ENCODE measurements at regions not wholly inside any gene's neighbourhood (a gene's known extent, or its start where the extent isn't known, plus 50 kb on each side); places are given as distances from the start of the nearest gene placed in this dataset.
"Not testable (repeated sequence)": the region's sequence is repeated elsewhere in the genome, so short reads cannot be mapped to it uniquely, and the experiment has no call there.

DNA sequence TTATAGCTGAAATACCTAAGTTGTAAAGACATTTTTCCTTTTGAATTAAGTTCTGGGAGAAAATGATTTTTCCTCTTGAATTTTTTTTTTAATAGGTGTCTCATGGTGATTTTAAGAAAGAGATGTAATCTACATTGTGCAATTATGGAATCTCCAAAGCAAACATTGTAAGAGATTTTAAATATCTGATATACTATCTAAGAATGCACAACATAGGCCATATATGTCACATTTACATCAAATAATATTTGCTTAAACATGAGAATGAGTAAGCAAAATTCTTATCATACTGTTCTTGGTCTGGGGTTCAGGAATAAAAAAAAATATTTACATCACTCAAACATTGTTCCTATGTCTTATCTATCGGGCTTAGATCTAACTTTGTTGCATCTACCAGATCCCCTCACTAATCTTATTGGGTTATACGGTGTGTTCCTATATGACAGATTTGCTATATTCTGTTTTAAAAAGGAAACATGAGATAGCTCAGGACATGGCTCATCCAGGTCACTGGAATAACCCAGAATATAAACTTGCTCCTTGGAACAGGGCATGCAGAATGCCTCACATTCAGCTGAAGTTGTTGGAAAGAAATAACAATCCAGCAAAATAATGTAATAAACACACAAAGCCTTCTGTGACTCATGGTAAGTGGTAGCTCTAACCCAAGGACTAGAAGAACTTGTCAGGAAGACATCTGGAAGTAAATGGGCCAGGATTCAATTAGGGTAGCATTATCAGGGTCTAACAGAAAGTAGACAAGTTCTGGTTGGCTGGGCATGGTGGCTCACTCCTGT, 794.7 kb downstream of the IPMK start:
- no peak for DNase-seq

DNA sequence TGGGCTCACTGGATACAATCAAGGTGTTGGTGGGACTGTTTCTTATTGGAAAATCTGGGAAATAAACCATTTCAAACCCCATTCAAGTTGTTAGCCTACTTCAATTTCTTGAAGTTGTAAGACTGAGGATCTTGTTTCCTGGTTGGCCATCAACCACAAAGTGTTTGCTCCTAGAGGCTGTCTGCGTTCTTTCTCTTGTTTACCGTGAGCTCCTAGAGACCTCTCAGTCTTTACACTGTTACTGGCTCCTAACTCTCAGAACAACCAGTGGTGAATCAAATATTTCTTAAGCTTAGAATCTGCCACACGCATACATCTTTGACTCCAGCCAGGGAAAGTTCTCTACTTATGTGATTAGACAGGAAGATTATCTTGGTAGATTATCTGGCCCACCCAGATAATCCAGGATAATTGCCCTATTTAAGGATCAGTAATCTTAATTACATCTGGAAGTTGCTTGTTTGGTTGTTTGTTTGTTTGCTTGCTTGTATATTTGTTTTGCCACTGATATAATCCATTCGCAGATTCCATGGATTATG, 798.7 kb downstream of the IPMK start:
- DNase-seq: no peak

DNA sequence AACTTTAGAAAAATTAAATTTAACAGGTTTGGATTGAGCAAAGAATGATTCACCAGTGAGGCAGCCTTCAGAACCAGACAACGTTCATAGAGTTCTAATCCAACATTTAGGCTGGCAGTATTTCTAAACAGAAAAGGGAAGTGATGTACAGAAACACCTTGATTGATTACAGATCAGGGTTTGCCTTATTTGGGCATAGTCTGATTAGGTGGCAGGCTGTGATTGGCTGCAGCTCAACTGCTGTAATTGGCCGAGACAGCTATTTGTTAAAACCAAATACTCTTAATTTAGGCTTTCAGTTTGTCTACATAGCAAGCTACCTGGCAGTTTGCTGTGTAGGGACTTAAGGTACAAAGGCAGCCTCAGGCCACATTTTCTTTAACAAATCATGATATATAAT, 802.5 kb downstream of the IPMK start:
- no peak for DNase-seq

DNA sequence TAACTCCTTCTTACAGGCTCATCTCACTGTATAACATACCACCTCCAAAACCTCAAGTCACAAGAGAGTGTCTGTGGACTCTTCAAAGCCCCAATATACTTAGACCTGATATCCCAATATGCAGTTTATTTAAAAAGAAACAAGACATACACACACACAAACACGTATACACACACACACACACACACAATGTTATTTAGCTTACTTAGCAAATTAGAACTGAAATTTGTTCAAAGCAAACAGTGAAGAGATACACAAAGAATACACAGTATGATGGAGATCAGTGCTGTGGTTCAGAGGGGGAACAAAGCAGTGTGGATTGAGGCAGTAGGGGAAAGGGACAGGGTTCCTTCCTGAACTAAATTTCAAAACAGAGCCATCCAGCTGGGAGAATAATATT, 807.2 kb downstream of the IPMK start:
- no peak for DNase-seq

DNA sequence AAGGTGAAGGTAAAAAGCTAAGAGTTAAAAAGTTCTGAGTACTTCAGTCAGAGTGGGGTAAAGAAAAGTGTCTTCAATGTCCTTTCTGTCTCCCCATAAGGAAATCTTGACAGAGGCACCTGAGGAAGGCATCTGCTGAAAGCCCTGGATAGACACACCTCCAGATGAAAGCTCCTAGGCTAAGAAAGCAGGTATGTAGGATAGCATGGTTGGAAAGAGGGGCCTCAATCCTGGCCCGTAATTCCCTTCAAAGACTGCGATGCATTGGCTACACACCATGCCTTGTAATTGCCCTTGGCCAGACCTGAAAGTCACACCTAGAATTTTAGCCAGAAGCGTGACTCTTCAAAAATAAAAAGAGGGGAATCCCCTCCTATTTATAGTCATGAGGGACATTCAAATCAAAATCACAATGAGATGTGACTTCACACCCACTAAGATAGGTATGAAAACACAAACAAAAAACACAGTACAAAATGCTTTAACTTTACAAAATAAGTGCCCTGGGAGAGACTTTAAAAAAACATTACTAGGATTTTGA, 809.7 kb downstream of the IPMK start:
- no peak for DNase-seq

DNA sequence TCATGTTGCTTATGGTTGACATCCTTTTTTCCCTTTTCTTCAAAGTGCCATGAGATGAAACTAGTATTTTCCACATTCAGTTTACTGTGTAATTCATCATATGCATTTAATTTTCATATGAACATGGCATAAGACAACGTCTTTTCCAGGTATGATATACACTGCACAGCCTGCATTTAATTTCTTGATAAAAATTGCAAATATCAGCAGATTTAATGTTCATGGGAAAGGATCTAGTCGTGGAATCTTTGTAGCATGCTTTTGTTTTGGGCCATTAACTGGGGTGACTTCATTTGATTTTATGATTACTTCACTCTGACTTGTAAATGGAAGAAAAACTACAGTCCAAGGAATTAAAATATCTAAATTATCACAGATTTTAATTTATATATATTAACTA, 837.3 kb downstream of the IPMK start:
- DNase-seq: no peak

DNA sequence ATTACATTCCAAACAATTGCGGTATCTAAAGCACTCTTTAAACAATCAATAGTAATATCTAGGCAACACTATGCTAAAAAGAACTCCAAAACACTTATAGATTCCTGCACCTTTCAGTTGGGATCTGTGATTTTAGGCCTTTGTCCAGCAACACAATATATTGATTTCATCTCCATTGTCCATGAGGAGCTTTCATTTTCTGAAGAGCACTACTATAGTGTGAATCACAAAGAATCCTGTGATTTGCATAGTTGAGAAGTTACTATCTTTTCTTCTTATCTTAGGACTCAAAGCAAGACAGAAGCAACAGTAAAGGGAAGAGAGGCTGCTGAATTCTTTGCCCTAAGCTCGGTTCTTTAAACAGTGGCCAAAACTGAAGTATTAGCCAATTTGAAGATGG, 846.8 kb downstream of the IPMK start:
- DNase-seq: no peak

DNA sequence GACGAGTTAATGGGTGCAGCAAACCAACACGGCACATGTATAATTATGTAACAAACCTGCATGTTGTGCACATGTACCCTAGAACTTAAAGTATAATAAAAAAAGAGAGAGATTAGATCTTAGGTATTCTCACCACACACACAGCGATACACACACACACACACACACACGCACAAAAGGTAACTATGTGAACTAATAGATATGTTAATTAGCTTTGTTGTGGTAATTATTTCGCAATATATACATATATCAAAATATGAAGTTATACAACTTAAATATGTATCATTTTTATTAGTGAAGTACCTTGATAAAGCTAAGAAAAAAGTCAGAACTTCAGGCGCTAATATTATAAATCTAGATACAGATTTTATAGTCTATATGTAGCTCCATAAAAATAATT, 849.2 kb downstream of the IPMK start:
- no peak for DNase-seq

DNA sequence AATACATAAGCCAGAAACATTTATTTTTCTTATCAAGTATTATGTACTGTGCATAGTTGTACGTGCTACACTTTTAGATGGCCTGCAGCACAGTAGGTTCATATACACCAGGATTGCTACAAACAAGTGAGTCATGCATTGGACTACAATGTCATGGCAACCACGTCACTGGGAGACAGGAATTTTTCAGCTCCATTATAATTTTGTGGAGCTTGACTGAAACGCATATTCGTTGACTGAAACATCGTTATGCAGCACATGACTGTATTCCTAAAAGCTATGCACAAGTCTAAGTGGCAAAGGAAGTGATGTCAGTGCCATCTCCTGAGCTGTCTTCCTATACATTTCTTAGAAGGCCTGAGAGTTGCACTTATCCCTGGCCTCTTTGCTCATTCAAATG, 871.8 kb downstream of the IPMK start:
- DNase-seq: no peak

DNA sequence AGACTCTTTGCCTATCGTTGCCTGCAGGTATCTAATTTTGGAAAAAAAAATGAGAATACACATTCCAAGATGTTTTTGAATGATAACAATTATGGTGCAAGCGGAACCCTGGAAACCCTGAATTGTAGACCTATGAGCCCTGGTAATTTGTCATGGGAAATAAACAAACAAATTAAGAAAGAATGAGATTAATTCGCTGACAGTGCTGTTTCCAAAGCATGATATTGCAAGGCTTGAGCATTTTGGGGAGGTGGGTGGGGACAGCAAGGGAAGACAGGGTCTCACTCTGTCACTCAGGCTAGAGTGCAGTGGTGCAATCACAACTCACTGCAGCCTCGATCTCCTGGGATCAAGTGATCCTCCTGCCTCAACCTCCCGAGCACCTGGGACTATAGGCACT, 900.3 kb downstream of the IPMK start:
- DNase-seq: no peak

DNA sequence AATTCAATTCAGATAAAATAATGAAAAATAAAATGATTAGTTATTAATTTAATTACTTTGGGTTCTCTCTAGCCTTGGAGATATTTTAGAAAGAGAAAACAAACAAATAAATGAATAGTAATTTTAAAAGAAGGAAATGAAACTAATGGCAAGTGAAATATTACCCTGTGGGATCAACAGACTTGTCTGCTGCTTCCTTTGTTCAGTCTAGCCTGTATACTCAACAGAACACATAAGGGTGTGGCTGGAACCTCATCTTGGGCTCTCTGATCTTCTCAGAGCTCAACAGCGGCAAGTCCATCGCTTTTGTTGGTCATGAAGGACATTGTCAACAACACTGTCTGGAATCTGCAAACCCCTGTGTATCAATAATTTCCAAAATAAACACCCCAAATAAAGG, 904.9 kb downstream of the IPMK start:
- no peak for DNase-seq

DNA sequence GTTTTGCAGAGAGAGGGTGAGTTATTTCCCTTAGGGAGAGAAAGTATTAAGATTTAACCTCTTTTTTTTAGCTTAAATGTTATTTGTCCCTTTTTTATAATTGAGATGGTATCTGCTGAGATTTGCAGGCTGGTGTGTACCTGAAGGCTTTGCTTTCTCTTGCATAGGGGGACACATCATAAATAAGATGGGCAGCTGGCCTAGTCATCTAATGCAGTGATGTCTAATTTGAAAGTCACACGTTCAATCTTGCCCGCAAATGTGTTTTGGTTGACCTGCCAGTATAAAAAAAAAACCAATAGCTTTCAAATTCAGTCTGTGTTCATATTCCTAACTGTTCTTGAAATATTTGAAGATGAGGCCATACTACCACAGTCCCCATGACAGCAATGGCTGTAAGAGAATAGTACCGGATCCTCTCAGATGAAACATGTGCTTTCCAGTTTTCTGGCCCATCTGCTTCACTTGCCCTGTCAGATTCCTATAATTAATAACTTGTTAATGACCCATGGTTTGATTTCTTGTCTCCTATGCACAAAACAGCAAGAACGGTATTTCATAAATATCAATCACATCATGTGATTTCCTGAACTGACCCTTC, 914.2 kb downstream of the IPMK start:
- DNase-seq: no peak

DNA sequence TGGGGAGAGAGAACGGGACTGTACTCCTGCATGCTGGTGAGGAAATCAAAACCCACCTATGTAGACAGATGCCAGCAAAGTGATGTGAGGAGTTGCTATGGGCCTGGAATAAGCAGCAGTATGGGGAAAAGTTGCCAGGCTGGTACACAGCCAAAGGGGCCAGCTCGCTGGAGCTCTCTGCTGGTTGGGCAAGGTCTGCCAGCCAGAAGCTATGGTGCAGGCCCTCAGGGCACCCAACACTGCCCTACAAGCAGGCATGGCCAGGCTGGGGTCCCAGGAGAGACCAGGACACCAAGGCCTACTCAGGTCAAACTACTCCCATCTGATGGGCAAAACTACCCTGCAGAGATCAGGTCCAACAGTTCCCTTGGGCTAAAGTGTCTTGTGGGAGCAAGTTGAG, 916.6 kb downstream of the IPMK start:
- no peak for DNase-seq

DNA sequence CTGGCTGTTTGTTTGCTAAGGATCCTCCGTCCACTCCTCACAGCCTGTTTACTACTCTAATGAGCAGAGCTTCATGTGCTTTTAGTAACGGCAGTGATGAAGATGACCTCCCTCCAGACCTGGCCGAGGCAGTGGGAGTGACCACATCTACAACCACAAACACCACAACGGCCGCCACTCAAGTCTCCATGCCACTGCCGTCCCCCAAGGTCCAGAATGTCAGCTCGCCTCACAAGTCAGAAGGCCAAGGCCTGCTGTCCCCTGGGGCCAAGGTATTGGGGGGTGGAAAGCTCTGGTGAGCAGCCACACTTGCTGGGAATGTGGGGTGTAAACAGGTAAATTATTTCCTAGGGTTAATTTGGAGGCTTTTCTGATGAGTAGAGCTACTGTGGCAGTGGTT, 926.4 kb downstream of the IPMK start:
- no peak for DNase-seq

DNA sequence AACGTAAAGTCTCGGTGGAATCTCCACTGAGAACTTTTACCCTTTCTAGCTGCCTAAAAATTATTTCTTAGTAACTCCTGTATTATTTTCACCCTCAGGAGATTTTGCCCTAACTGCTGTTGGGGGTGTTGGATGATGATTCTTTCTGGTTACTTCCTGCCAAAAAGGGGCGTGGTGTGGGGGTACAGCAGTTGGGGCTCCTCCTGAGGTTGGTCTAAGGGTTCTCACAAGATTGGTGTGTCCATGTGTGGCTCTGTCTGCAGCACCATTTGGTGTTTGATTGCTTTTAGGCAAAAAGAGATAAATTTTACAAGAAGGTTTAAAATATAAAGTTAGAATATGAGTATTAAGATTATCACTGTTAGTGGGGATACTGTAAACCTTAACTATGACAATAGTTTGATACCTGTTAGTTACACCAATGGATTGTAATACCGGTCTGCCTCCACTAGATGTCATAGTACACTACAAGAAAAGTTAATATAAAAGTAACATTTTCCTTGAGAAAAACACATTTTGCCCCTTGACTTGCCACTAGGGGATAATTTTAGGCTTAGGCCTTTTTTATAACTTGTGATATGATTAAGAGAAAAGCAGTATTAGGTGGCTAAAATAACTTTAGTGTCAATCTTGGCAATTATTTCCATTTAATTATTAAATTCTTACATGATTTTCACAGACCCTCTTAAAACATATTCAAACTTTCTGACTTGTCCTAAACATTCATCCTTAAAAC, 928.7 kb downstream of the IPMK start:
- no peak for DNase-seq

DNA sequence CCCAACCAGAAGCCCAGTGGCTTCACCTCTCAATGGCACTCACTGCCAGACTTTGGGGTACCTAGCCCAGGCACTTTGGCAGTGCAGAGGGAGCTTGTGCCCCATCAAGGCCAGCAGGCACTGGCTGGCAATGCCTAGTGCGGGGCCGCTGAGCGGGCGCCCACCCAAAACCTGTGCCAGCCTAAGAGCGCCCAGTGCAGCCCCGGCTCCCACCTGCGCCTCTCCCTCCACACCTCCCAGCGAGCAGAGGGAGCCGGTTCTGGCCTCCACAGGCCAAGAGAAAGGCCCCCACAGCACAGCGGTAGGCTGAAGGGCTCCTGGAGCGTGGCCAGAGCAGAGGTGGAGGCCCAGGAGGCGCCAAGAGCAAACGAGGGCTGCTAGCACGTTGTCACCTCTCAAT, 930.8 kb downstream of the IPMK start:
- DNase-seq: no peak

DNA sequence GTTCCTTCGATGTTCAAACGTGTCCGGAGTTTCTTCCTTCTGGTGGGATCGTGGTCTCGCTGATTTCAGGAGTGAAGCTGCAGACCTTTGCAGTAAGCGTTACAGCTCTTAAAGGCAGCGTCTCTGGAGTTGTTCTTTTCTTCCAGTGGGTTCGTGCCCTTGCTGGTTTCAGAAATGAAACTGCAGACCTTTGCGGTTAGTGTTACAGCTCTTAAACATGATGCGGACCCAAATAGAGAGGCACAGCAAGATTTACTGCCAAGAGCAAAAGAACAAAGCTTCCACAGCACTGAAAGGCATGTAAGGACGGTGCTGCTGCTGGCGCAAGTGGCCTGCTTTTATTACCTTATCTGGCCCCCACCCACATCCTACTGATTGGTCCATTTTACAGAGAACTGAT, 931.4 kb downstream of the IPMK start:
- no peak for DNase-seq

DNA sequence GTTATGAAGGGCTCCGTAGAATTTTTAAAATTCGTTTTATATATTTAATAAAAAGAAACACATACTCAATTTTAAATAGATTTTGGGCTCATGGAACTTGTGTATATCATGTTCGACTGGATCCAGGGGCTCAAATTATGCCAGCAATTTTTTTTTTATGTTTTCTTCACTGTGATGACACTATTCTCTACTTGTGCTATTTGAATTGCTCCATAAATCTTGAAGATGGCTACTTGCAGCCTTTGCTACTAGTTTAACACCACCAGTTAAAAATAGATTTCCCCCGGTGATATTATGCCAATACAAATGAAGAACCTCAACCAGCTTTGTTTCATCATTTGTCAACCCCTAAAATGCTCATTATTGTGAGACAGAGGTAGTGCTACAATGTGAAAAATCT, 933.2 kb downstream of the IPMK start:
- no peak for DNase-seq

DNA sequence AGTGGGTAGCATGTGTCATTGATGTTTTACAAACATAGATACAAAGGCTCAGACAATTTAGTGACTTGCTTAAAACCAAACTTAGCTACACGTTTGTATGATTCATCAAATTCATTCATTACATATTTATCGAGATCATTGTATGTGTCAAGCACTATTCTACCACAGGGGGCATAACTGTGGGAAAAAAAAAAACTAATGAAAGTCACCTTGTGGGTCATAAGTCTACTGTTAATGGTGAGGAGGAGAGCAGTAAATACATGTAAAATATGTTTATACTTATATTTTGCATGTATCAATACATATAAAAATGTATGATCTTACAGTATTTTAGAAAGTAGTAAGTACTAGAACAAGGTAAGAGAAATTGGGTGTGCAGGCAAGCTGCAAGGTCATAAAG, 933.8 kb downstream of the IPMK start:
- no peak for DNase-seq

DNA sequence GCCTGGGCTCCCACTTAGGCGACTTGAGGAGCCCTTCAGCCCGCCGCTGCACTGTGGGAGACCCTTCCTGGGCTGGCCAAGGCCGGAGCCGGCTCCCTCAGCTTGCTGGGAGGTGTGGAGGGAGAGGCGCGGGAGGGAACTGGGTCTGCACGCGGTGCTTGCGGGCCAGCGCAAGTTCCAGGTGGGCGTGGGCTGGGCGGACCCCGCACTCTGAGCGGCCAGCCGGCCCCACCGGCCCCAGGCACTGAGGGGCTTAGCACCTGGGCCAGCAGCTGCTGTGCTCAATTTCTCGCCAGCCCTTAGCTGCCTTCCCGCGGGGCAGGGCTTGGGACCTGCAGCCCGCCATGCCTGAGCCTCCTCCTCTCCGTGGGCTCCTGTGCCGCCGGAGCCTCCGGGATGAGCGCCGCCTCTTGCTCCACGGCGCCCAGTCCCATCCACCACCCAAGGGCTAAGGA, 946.3 kb downstream of the IPMK start:
- not testable (repeated sequence) for DNase-seq

DNA sequence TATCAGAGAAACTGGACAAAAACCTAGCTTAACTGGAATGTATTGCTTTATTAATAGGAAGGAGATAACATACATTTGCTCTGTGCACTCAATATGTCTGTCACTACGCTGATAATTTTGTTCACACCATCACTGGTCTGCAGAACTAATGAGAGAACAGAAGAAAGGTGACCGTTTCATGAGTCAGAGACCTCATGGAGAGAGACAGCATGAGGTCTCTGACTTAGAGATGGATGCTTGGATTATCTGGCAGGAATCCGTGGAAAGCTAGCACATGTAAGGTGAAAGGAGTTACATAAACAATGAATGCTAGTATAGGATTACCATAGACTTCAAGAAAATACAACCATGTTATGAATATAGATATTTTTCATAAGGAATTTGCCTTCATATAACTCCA, 947.3 kb downstream of the IPMK start:
- no peak for DNase-seq

DNA sequence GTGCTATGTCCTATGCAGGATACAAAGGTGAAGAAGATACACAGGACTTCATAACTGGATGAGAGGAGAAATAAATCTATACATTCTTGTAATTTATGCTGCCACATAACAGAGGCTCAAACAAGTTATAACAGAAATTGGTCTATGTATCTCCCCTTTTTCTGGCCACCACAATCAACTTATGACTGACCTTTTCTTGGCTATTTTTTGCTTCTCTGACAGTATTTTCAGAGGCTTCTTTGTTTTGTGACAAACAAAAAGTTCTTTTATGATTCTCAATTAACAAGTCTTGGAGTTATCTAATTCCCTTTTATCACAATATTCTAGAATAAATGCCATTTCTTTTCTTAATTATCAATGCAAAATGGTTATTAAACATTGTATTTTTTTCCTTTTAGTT, 953.0 kb upstream of the ZWINT start:
- DNase-seq: no peak

DNA sequence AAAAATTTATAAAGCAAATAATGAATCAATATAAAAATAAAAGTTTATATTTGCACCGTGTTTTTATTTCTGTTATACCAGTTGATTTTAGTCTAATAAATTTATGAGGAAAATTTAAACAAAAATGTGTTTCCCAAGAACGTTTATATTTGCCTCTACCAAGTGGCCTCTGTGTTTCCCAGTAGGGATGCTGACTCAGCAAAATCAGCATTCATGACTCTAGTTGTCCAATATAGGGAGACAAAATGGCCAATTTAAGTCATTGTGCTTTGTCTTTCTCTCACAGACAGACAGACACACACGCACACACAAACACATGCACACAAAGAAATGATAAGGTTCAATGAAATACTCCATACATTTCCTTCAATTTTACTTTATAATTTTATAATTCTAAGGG, 942.5 kb upstream of the ZWINT start:
- no peak for DNase-seq

DNA sequence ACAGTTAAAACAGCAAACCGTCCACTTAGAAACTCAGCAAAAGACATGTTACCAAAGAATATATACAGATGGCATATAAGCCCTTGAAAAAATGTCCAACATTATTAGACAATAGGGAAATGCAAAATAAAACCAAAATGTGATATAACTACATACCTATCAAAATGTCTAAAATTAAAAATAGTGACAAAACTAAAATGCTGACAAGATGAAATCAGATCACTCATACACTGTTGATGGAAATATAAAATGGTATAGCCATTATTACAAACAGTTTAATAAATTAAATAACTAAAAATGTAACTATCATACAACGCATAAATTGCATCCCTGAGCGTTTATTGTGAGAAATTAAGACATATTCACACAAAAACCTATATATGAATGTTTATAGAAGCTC, 939.7 kb upstream of the ZWINT start:
- no peak for DNase-seq

All from DMS79 treated with DMSO at 0.1 percent for 48 hours (cell line).